HAP-1 (cell line): ENCODE measurements at regions not wholly inside any gene's neighbourhood (a gene's known extent, or its start where the extent isn't known, plus 50 kb on each side); places are given as distances from the start of the nearest gene placed in this dataset.

ENCODE experiments used
- DNase-seq, 2 experiments: peaks; one replicate each; pipeline ENCODE4 v3.0.0-alpha.2; 2016 to 2020; ENCODE audit warnings: low spot score in 2 of 2
- H3K27me3 ChIP-seq: fragments of 250-450 bp; sonication (Bioruptor Pico); 2 replicates; pipeline ENCODE4 v1.5.1; 2020; ENCODE audit warnings: low read depth, mild to moderate bottlenecking, moderate library complexity
- H3K36me3 ChIP-seq: fragments of 250-450 bp; sonication (Bioruptor Pico); replicated peaks from 2 replicates; pipeline ENCODE4 v1.5.1; 2020; ENCODE audit warnings: mild to moderate bottlenecking
- H3K4me1 ChIP-seq: fragments of 250-450 bp; sonication (Bioruptor Pico); 2 replicates; pipeline ENCODE4 v1.5.1; 2020; ENCODE audit warnings: mild to moderate bottlenecking
- H3K4me3 ChIP-seq: fragments of 250-450 bp; sonication (Bioruptor Pico); 2 replicates; pipeline ENCODE4 v1.5.1; 2020; ENCODE audit warnings: mild to moderate bottlenecking, moderate library complexity
- H3K9me3 ChIP-seq: fragments of 250-450 bp; sonication (Bioruptor Pico); 2 replicates; pipeline ENCODE4 v1.5.1; 2020; ENCODE audit warnings: mild to moderate bottlenecking, moderate library complexity
- in situ Hi-C: fragments of 300-500 bp; cut with MboI; formaldehyde crosslinking; loops from 3 replicates; pipeline ENCODE4 v1.14.3; 2020; ENCODE audit warnings: low sequenced_read_pairs, inconsistent platforms, mixed read lengths

DNA sequence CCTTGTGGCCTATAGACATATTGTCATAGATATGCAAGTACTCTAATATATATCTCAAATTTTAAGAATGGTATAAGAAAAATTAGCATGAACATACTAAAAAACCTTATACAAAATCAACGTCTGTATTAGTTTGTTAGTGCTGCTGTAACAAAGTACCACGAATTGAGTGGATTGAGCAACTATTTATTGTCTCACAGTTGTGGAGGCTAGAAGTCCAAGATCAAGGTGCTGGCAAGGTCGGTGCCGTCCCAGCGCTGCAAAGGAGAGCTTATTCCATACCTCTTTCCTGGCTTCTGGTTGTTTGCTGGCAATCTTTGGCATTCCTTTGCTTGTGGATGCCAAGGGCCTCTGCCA, 317.6 kb upstream of the FERMT1 start:
- no peak for DNase-seq
- in situ Hi-C loops = no loop called here
- no peaks in the 10 kb centered on the region for H3K9me3 ChIP-seq

GRCh38 chr20:6439737-6440442, 317.1 kb upstream of the FERMT1 start:
- no peaks in the 10 kb centered on the region for H3K27me3 ChIP-seq
- DNase-seq = no peak
- H3K9me3 ChIP-seq = no peaks in the 10 kb centered on the region
- H3K36me3 ChIP-seq = no peaks in the 10 kb centered on the region
- H3K4me3 ChIP-seq = no peak overlapping the region
- in situ Hi-C loops = no loop called here
- no peaks in the 10 kb centered on the region for H3K4me1 ChIP-seq

More for the DNA sequence above, 317.6 kb upstream of the FERMT1 start:
- Histone ChIP-seq H3K4me1 (no peaks in the 10 kb centered on the region), H3K4me3 (no peak overlapping the region), H3K36me3 (no peaks in the 10 kb centered on the region), H3K27me3 (no peaks in the 10 kb centered on the region)

DNA sequence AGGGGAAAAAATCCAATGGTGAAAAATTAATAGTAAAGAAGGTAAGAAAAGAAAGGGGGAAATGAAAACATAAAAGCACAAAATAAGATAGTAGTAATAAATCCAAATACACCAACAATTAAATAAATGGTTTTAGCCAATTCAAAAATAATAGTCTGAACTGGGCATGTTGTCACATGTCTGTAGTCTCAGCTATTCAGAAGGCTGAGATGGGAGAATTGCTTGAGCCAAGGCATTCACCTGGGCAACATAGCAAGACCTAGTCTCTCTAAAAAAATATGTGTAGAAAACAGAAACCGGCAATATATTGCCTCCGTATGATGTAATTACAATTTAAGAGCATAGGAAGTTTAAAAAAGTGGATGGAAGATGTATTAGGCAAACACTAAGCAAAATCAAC, 311.3 kb upstream of the FERMT1 start:
- DNase-seq = no peak
- H3K9me3 ChIP-seq = no peaks in the 10 kb centered on the region
- no peak overlapping the region for H3K4me3 ChIP-seq
- H3K4me1 ChIP-seq = no peaks in the 10 kb centered on the region
- in situ Hi-C loops = no loop called here
- H3K27me3 ChIP-seq = no peaks in the 10 kb centered on the region
- H3K36me3 ChIP-seq = no peaks in the 10 kb centered on the region

DNA sequence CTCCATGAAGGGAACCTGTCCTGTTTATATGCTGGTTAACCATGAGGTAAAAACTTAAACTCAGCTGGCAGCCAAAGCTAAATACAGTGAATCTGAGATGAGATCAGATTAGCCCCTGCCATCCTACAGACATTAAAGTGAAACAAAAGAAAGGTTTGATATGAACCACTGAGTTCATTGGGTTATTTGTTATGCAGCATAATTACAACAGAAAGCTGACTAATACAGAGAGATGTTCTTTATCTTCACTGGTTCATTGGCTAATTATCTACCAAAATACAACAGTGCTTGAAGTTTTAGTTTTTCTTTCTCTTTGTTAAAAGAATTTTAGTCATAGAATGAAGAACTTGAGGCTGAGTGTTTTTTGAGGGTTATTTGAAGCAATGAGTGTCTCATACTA, 307.6 kb upstream of the FERMT1 start:
- in situ Hi-C loops = no loop called here
- H3K4me3 ChIP-seq = no peak overlapping the region

GRCh38 chr20:6426287-6426891, 303.6 kb upstream of the FERMT1 start:
- no peaks in the 10 kb centered on the region for H3K4me1 ChIP-seq
- H3K27me3 ChIP-seq = no peaks in the 10 kb centered on the region; the same call in 1 of the 2 replicates
- no peaks in the 10 kb centered on the region for H3K36me3 ChIP-seq
- H3K9me3 ChIP-seq = no peaks in the 10 kb centered on the region
- DNase-seq = no peak
- no peak overlapping the region for H3K4me3 ChIP-seq
- in situ Hi-C loops = no loop called here

More for the DNA sequence above, 307.6 kb upstream of the FERMT1 start:
- no peaks in the 10 kb centered on the region for H3K9me3 ChIP-seq
- H3K27me3 ChIP-seq = no peaks in the 10 kb centered on the region
- H3K4me1 ChIP-seq = no peaks in the 10 kb centered on the region
- H3K36me3 ChIP-seq = no peaks in the 10 kb centered on the region
- DNase-seq = no peak

GRCh38 chr20:6421321-6422248, 298.8 kb upstream of the FERMT1 start:
- no peaks in the 10 kb centered on the region for H3K9me3 ChIP-seq
- no peaks in the 10 kb centered on the region; the same call in 1 of the 2 replicates for H3K27me3 ChIP-seq
- DNase-seq = no peak
- in situ Hi-C loops = no loop called here
- no peaks in the 10 kb centered on the region for H3K36me3 ChIP-seq
- H3K4me3 ChIP-seq = no peak overlapping the region
- no peaks in the 10 kb centered on the region for H3K4me1 ChIP-seq

- H3K4me3 ChIP-seq = no peak overlapping the region
- H3K27me3 ChIP-seq = no peaks in the 10 kb centered on the region; the same call in 1 of the 2 replicates
- no peaks in the 10 kb centered on the region for H3K9me3 ChIP-seq
- no peak for DNase-seq
- no peaks in the 10 kb centered on the region for H3K36me3 ChIP-seq
- in situ Hi-C loops = no loop called here
- no peaks in the 10 kb centered on the region for H3K4me1 ChIP-seq
These were observed 297.5 kb upstream of the FERMT1 start for GRCh38 chr20:6420336-6420735.

DNA sequence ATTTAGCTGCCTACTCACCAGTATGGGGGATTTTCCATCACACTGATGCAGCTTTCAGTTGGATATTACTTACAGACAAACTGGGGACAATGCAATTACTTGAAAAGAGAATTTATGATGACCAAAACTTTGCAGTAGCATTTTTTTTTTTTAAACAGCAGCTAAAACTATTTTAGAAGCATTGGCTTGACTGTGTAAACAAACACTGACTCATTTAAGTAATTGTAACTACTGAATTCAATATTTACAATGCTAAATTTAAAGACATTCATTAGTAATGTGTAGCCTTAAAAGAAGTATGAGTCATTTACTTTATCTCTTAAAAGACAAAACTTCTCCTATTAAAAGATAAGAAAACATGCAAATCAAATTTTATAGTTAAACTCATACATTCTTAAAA, 295.9 kb upstream of the FERMT1 start:
- Histone ChIP-seq H3K9me3 (no peaks in the 10 kb centered on the region), H3K27me3 (no peaks in the 10 kb centered on the region; the same call in 1 of the 2 replicates), H3K36me3 (no peaks in the 10 kb centered on the region), H3K4me1 (no peaks in the 10 kb centered on the region), H3K4me3 (no peak overlapping the region)
- in situ Hi-C loops = no loop called here
- DNase-seq = no peak

- in situ Hi-C loops = no loop called here
- no peak for DNase-seq
- no peaks in the 10 kb centered on the region for H3K27me3 ChIP-seq
These were observed 293.5 kb upstream of the FERMT1 start for GRCh38 chr20:6416371-6416770.

GRCh38 chr20:6411651-6412050, 288.8 kb upstream of the FERMT1 start:
- no peak for DNase-seq
- in situ Hi-C loops = no loop called here
- H3K9me3 ChIP-seq = no peaks in the 10 kb centered on the region
- no peaks in the 10 kb centered on the region for H3K4me1 ChIP-seq
- no peaks in the 10 kb centered on the region for H3K36me3 ChIP-seq
- H3K4me3 ChIP-seq = no peak overlapping the region
- H3K27me3 ChIP-seq = peaks cover 3% of the 10 kb centered on the region; the same call in 1 of the 2 replicates

More at GRCh38 chr20:6416371-6416770, 293.5 kb upstream of the FERMT1 start:
- Histone ChIP-seq H3K36me3 (no peaks in the 10 kb centered on the region), H3K4me1 (no peaks in the 10 kb centered on the region), H3K4me3 (no peak overlapping the region), H3K9me3 (no peaks in the 10 kb centered on the region)

DNA sequence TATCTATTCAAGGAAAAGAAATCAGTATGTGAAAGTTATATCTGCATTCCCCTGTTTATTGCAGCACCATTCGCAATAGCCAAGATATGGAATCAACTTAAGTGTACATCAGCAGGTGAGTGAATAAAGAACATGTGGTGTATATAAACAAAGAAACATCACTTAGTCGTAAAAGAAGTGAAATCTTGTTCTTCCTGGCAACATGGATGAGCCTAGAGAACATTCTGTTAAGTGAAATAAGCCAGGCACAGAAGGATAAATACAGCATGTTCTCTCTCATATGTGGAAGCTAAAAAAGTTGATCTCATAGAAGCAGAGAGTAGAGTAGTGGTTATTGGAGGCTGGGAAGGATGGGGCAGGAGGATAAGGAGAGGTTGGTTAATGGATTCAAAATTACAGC, 287.9 kb upstream of the FERMT1 start:
- peaks cover 3% of the 10 kb centered on the region; the same call in 1 of the 2 replicates for H3K27me3 ChIP-seq
- in situ Hi-C loops = no loop called here
- DNase-seq = no peak
- H3K4me3 ChIP-seq = no peak overlapping the region
- no peaks in the 10 kb centered on the region for H3K9me3 ChIP-seq
- H3K36me3 ChIP-seq = no peaks in the 10 kb centered on the region
- no peaks in the 10 kb centered on the region for H3K4me1 ChIP-seq

- in situ Hi-C loops = no loop called here
- H3K36me3 ChIP-seq = no peaks in the 10 kb centered on the region
- no peaks in the 10 kb centered on the region for H3K9me3 ChIP-seq
- no peaks in the 10 kb centered on the region for H3K4me1 ChIP-seq
- no peak overlapping the region for H3K4me3 ChIP-seq
- no peak for DNase-seq
- peaks cover 3% of the 10 kb centered on the region; the same call in 1 of the 2 replicates for H3K27me3 ChIP-seq
These were observed 284.3 kb upstream of the FERMT1 start for GRCh38 chr20:6407163-6407562.

GRCh38 chr20:6401893-6402557, 279.2 kb upstream of the FERMT1 start:
- Histone ChIP-seq H3K36me3 (no peaks in the 10 kb centered on the region), H3K4me3 (no peak overlapping the region), H3K9me3 (no peaks in the 10 kb centered on the region), H3K27me3 (no peaks in the 10 kb centered on the region), H3K4me1 (no peaks in the 10 kb centered on the region)
- in situ Hi-C loops = no loop called here
- DNase-seq = no peak
